Neural crest cell (in vitro differentiated cells): ENCODE measurements at regions not wholly inside any gene's neighbourhood (a gene's known extent, or its start where the extent isn't known, plus 50 kb on each side); places are given as distances from the start of the nearest gene placed in this dataset.

Source experiments
- DNase-seq: peaks from one replicate; pipeline ENCODE4 v3.0.0; 2021; ENCODE audit warnings: low read depth, mixed read lengths, low spot score
- H3K27ac Mint-ChIP-seq: one replicate; pipeline ENCODE4 v1.8.0; 2021; ENCODE audit warnings: mild to moderate bottlenecking, mixed read lengths; ENCODE audit not compliant: unreplicated experiment
- H3K27me3 Mint-ChIP-seq: 2 replicates; pipeline ENCODE4 v1.8.0; 2021; ENCODE audit warnings: low read depth, mild to moderate bottlenecking, mixed read lengths
- H3K36me3 Mint-ChIP-seq: 2 replicates; pipeline ENCODE4 v1.8.0; 2021; ENCODE audit warnings: low read depth, mild to moderate bottlenecking, mixed read lengths
- H3K4me1 Mint-ChIP-seq: 2 replicates; pipeline ENCODE4 v1.8.0; 2021; ENCODE audit warnings: mixed read lengths
- H3K4me3 Mint-ChIP-seq: one replicate; pipeline ENCODE4 v1.8.0; 2021; ENCODE audit warnings: mild to moderate bottlenecking, mixed read lengths
- H3K9me3 Mint-ChIP-seq: 2 replicates; pipeline ENCODE4 v1.8.0; 2021; ENCODE audit warnings: mixed read lengths
- CTCF ChIP-seq: fragments of 200-600 bp; sonication (generic); conservative IDR thresholded peaks from 2 replicates; pipeline ENCODE4 v1.5.0; 2021; ENCODE audit warnings: antibody characterized with exemption, mild to moderate bottlenecking

DNA sequence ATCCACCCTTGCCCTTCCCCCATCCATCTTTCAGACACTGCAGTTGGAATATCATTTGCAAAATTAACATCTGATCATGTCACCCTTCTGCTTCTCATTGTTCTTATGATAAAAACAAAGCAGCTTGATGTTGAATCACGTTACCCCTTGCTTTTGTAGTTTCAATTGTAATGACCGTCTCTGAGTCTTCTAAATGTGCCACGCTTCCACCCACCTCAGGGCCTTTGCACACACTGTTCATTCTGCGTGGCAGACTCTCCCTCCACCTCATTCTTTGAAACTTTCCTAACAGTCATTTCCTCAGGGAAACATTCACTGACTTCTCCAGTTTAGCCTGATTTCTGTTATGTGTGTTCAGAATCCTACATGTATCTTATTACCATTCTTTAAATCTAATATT is 143.6 kb upstream of the LMO4 start:
- Mint-ChIP-seq H3K27ac (no peak overlapping the region), H3K9me3 (peaks cover 13% of the 10 kb centered on the region), H3K4me1 (peaks cover 33% of the 10 kb centered on the region), H3K36me3 (peaks cover 3% of the 10 kb centered on the region), H3K4me3 (no peak overlapping the region), H3K27me3 (no peaks in the 10 kb centered on the region)
- DNase-seq: no peak
- no peak for TF ChIP-seq CTCF

GRCh38 chr1:87186346-87186745 is 142.3 kb upstream of the LMO4 start:
- no peak overlapping the region for H3K4me3 Mint-ChIP-seq
- TF ChIP-seq CTCF: no peak
- peaks cover 15% of the 10 kb centered on the region for H3K9me3 Mint-ChIP-seq
- H3K36me3 Mint-ChIP-seq: peaks cover 3% of the 10 kb centered on the region
- no peaks in the 10 kb centered on the region for H3K27me3 Mint-ChIP-seq
- peak overlapping the region; percentile 24 for H3K27ac Mint-ChIP-seq
- H3K4me1 Mint-ChIP-seq: peaks cover 40% of the 10 kb centered on the region
- no peak for DNase-seq

DNA sequence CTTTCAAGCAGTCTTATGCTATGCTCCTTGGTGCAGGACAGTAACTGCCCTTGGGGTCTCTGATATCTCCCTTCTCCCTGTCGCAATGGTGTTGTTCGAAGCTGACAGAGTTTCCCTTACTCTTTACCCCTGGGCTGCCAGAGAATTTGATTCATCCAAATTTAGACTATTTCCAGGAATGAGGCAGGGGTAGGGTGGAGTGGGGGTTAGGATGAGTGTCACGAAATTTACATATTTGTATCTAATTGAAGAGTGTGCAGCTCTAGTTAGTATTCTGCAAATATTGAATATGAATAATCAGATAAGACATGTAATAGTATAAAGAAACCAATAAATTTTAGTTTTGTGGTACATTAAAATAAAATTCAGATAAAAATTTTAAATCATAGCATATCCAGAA is 140.0 kb upstream of the LMO4 start:
- TF ChIP-seq CTCF: no peak
- H3K4me3 Mint-ChIP-seq: no peak overlapping the region
- peaks cover 3% of the 10 kb centered on the region for H3K36me3 Mint-ChIP-seq
- DNase-seq: no peak
- peaks cover 46% of the 10 kb centered on the region for H3K4me1 Mint-ChIP-seq
- no peaks in the 10 kb centered on the region for H3K27me3 Mint-ChIP-seq
- peaks cover 12% of the 10 kb centered on the region for H3K9me3 Mint-ChIP-seq
- no peak overlapping the region for H3K27ac Mint-ChIP-seq

DNA sequence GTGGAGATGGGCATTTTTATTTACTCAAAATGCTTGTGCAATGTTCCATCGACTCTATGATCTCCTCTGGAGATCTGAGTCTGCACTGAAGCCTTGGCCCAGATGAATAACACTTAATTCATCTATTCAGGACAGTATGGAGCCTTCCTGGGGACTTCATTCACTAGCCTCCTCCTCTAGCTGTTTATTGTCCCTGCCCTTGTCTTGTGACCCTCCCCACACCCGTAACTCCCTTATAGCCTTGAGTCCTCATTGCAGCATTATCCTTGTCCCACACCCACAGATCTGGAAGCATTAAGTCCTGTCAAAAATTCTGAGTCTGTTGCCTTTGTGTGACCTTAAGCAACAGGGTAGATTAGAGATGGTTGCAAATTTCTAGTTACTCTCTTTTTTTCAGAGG is 138.3 kb upstream of the LMO4 start:
- Mint-ChIP-seq H3K4me3 (no peak overlapping the region), H3K9me3 (peaks cover 11% of the 10 kb centered on the region), H3K4me1 (peaks cover 53% of the 10 kb centered on the region), H3K27me3 (no peaks in the 10 kb centered on the region), H3K36me3 (peaks cover 12% of the 10 kb centered on the region), H3K27ac (peak overlapping the region; percentile 4)
- no peak for DNase-seq
- TF ChIP-seq CTCF: no peak

DNA sequence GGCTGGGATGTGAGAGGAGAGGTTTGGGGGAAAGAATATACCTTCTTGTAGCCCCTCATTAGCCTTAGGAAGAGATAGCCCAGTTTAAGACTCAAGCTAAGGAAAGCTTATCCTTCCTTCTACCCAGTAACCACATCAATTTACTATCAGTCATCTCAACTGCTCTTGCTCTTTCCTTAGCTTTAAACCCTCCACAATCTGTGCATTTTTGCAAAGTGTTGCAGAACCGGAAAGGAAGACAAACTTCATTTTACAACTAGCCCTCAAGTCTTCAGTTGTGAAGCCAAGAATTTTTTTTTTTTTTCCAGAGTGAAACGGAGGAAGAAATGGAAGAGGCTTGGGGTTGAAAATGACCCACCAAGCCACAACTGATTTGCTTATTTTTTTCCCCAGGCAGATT is 137.0 kb upstream of the LMO4 start:
- Mint-ChIP-seq H3K4me3 (no peak overlapping the region), H3K27ac (peak overlapping the region; percentile 76), H3K36me3 (peaks cover 12% of the 10 kb centered on the region), H3K9me3 (peaks cover 11% of the 10 kb centered on the region), H3K27me3 (no peaks in the 10 kb centered on the region), H3K4me1 (peaks cover 53% of the 10 kb centered on the region)
- no peak for TF ChIP-seq CTCF
- DNase-seq: no peak

- Mint-ChIP-seq H3K9me3 (peaks cover 11% of the 10 kb centered on the region), H3K27ac (no peak overlapping the region), H3K4me3 (no peak overlapping the region), H3K4me1 (peaks cover 42% of the 10 kb centered on the region), H3K36me3 (peaks cover 12% of the 10 kb centered on the region), H3K27me3 (no peaks in the 10 kb centered on the region)
- TF ChIP-seq CTCF: no peak
- no peak for DNase-seq
Observed at GRCh38 chr1:87194271-87194774, 134.4 kb upstream of the LMO4 start.
